HL-60 (cell line): ENCODE measurements at regions not wholly inside any gene's neighbourhood (a gene's known extent, or its start where the extent isn't known, plus 50 kb on each side); places are given as distances from the start of the nearest gene placed in this dataset.

Source experiments
- DNase-seq, 2 experiments: peaks; one replicate each; pipeline ENCODE4 v3.0.0-alpha.2; 2010 to 2020; ENCODE audit warnings: low read depth in 1 of 2, low spot score in 1 of 2
- H3K27ac ChIP-seq: fragments of 250-450 bp; sonication (Bioruptor Pico); replicated peaks from 2 replicates; pipeline ENCODE4 v1.5.1; 2020; ENCODE audit warnings: mild to moderate bottlenecking, moderate library complexity
- H3K27me3 ChIP-seq: fragments of 250-450 bp; sonication (Bioruptor Pico); 2 replicates; pipeline ENCODE4 v1.5.1; 2021; ENCODE audit warnings: mild to moderate bottlenecking, moderate library complexity; ENCODE audit not compliant: insufficient read depth, poor library complexity, severe bottlenecking
- H3K4me3 ChIP-seq: replicated peaks from 2 replicates; pipeline ENCODE4 v1.5.1; 2011; ENCODE audit warnings: mild to moderate bottlenecking, control low read depth, low read length; ENCODE audit not compliant: insufficient read depth
- CTCF ChIP-seq: IDR thresholded peaks from one replicate; pipeline ENCODE4 v1.5.1; 2011; ENCODE audit warnings: low read length, control low read depth, inconsistent platforms; ENCODE audit not compliant: insufficient read depth
- GABPA ChIP-seq: IDR thresholded peaks from 2 replicates; pipeline ENCODE4 v1.6.1; 2012; ENCODE audit warnings: low read depth
- POLR2AphosphoS5 ChIP-seq: IDR thresholded peaks from 2 replicates; pipeline ENCODE4 v1.6.1; 2012; ENCODE audit warnings: low read depth
- REST ChIP-seq: IDR thresholded peaks from 2 replicates; pipeline ENCODE4 v1.6.1; 2012; ENCODE audit warnings: low read depth; ENCODE audit not compliant: insufficient replicate concordance
- SPI1 ChIP-seq: IDR thresholded peaks from 2 replicates; pipeline ENCODE4 v1.6.1; 2012; ENCODE audit warnings: low read depth, mild to moderate bottlenecking, borderline replicate concordance

GRCh38 chrX:10054396-10054795, 87.2 kb downstream of the CLDN34 start:
- H3K4me3 ChIP-seq = no peak overlapping the region
- H3K27ac ChIP-seq = no peak overlapping the region
- no peak for DNase-seq

GRCh38 chrX:10055430-10055829, 88.3 kb downstream of the CLDN34 start:
- no peak for TF ChIP-seq CTCF
- no peak for TF ChIP-seq REST
- H3K27me3 ChIP-seq = no peaks in the 10 kb centered on the region
- no peak overlapping the region for H3K4me3 ChIP-seq
- DNase-seq = no peak
- H3K27ac ChIP-seq = no peak overlapping the region

More at GRCh38 chrX:10054396-10054795, 87.2 kb downstream of the CLDN34 start:
- H3K27me3 ChIP-seq = no peaks in the 10 kb centered on the region
- TF ChIP-seq REST (no peak), CTCF (no peak), GABPA (no peak), POLR2AphosphoS5 (no peak), SPI1 (no peak)

GRCh38 chrX:10062352-10062751, 94.4 kb upstream of the CLCN4 start:
- Histone ChIP-seq H3K27ac (no peak overlapping the region), H3K4me3 (no peak overlapping the region), H3K27me3 (no peaks in the 10 kb centered on the region)
- TF ChIP-seq SPI1 (no peak), POLR2AphosphoS5 (no peak), GABPA (no peak), REST (no peak), CTCF (no peak)
- DNase-seq = no peak
